Keratinocyte (primary cell): ENCODE measurements at regions not wholly inside any gene's neighbourhood (a gene's known extent, or its start where the extent isn't known, plus 50 kb on each side); places are given as distances from the start of the nearest gene placed in this dataset.

Experiments
- EZH2 ChIP-seq: IDR thresholded peaks from one replicate; pipeline ENCODE4 v1.6.1; 2012; ENCODE audit warnings: inconsistent platforms, mild to moderate bottlenecking, low read length, moderate library complexity
- TF ChIP-seq, protein P1 (sequence below), 3 experiments: IDR thresholded peaks in 1 of 3; conservative IDR thresholded peaks in 1 of 3; optimal IDR thresholded peaks in 1 of 3; 2 replicates in 2 of 3; 3 replicates in 1 of 3; pipeline versions ENCODE3 to v1.5.1; 2011; ENCODE audit warnings: low read length in 3 of 3, mild to moderate bottlenecking in 3 of 3, moderate library complexity in 2 of 3, control low read depth in 1 of 3, inconsistent platforms in 1 of 3; ENCODE audit not compliant: insufficient read depth in 2 of 3; ENCODE audit errors: extremely low read depth in 1 of 3

DNA sequence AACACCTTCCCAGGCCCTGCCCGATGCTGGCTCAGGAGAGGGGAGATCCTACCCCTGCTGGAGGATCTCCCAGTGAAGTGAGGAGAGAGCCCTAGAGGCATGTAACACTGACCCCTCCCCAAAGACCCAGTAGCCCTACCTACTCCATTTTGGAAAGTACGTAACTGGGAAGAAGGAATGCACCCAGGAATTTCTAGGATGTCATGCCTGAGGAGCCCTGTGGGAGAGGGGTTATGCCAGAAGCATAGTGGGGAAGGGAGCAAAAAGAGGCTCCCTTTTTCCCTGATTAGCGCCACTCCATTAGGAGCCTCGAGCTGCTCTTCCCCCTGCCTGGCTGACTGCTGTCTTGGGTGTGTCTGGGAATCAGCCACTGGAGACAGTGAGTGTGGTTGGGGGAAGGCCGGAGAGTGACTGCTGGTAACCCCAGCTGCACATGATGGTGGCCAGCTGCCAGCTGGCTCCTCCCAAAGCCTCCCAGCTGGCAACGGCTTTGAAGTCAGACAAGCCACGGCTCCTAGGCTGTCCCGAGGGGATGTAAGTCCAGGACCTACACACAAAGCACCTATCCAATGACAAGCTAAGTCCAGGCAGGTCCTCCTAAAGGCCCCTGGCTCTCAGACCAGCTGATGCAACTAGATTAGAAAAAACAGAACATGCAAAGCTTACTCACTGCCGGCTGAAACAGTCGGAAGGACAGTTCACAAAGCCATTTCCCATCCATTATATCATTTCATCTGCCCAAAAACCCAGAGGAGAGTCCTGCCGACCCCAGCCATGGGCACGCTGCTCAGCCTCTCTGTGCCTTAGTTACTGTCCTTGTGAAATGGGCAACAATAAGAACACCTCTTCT lies 136.5 kb upstream of the ABCA1 start:
- TF ChIP-seq, protein P1, sequence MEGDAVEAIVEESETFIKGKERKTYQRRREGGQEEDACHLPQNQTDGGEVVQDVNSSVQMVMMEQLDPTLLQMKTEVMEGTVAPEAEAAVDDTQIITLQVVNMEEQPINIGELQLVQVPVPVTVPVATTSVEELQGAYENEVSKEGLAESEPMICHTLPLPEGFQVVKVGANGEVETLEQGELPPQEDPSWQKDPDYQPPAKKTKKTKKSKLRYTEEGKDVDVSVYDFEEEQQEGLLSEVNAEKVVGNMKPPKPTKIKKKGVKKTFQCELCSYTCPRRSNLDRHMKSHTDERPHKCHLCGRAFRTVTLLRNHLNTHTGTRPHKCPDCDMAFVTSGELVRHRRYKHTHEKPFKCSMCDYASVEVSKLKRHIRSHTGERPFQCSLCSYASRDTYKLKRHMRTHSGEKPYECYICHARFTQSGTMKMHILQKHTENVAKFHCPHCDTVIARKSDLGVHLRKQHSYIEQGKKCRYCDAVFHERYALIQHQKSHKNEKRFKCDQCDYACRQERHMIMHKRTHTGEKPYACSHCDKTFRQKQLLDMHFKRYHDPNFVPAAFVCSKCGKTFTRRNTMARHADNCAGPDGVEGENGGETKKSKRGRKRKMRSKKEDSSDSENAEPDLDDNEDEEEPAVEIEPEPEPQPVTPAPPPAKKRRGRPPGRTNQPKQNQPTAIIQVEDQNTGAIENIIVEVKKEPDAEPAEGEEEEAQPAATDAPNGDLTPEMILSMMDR (optimal IDR thresholded peaks at IDR 0.05 in 1 of 3, IDR thresholded peaks at IDR 0.05 in 1 of 3, conservative IDR thresholded peaks at IDR 0.05 in 1 of 3; ENCODE audit: extremely low read depth in 1 of 3, insufficient read depth in 2 of 3, low read length in 3 of 3): no peak
- no peak for TF ChIP-seq EZH2
